ENCODE measurements at regions not wholly inside any gene's neighbourhood (a gene's known extent, or its start where the extent isn't known, plus 50 kb on each side); places are given as distances from the start of the nearest gene placed in this dataset.

GRCh38 chr10:61170594-61170993, 226.6 kb upstream of the RHOBTB1 start:
- no peak for DNase-seq (ENCODE audit: extremely low read depth, low read depth)
- TF ChIP-seq CTCF (IDR thresholded peaks at IDR 0.05; ENCODE audit: low read depth, low read length) = no peak

- no peak for DNase-seq (ENCODE audit: extremely low read depth, low read depth)
- TF ChIP-seq CTCF (IDR thresholded peaks at IDR 0.05; ENCODE audit: low read depth, low read length) = no peak
These were observed 225.3 kb upstream of the RHOBTB1 start for GRCh38 chr10:61169294-61169693.

- TF ChIP-seq CTCF (IDR thresholded peaks at IDR 0.05; ENCODE audit: low read depth, low read length) = no peak
- DNase-seq (ENCODE audit: extremely low read depth, low read depth) = no peak
These were observed 222.5 kb upstream of the RHOBTB1 start for GRCh38 chr10:61166489-61166888.

GRCh38 chr10:61166065-61166464, 222.1 kb upstream of the RHOBTB1 start:
- DNase-seq (ENCODE audit: extremely low read depth, low read depth) = no peak
- no peak for TF ChIP-seq CTCF (IDR thresholded peaks at IDR 0.05; ENCODE audit: low read depth, low read length)

- no peak for DNase-seq (ENCODE audit: extremely low read depth, low read depth)
- TF ChIP-seq CTCF (IDR thresholded peaks at IDR 0.05; ENCODE audit: low read depth, low read length) = no peak
These were observed 220.6 kb upstream of the RHOBTB1 start for GRCh38 chr10:61164458-61165160.

GRCh38 chr10:61163403-61163802, 219.4 kb upstream of the RHOBTB1 start:
- TF ChIP-seq CTCF (IDR thresholded peaks at IDR 0.05; ENCODE audit: low read depth, low read length) = no peak

GRCh38 chr10:61160253-61160652, 216.3 kb upstream of the RHOBTB1 start:
- no peak for TF ChIP-seq CTCF (IDR thresholded peaks at IDR 0.05; ENCODE audit: low read depth, low read length)
- DNase-seq (ENCODE audit: extremely low read depth, low read depth) = no peak

More at GRCh38 chr10:61163403-61163802, 219.4 kb upstream of the RHOBTB1 start:
- DNase-seq (ENCODE audit: extremely low read depth, low read depth) = no peak
